Panc1 (cell line): ENCODE measurements at regions not wholly inside any gene's neighbourhood (a gene's known extent, or its start where the extent isn't known, plus 50 kb on each side); places are given as distances from the start of the nearest gene placed in this dataset.

Experiments
- ATAC-seq: fragments of 200-7000 bp; cut with Tn5 transposase; 2 replicates; pipeline ENCODE4 v1.9.1; 2020; ENCODE audit warnings: mild to moderate bottlenecking, moderate library complexity
- BruUV-seq: library from RNA; stranded (reverse); fragments of 400-500 nt; replicated peaks from 2 replicates; lab custom pipeline; 2021; lab: Mats Ljungman, UMichigan
- CTCF ChIA-PET: fragments of 300-600 bp; sonication (Branson Sonifier 250); formaldehyde crosslinking; loops from one replicate; lab custom pipeline; 2022; ENCODE audit warnings: antibody characterized with exemption; lab: Charles Lee
- POLR2A ChIA-PET: fragments of 300-600 bp; sonication (Branson Sonifier 250); formaldehyde crosslinking; loops from one replicate; lab custom pipeline; 2022; ENCODE audit warnings: antibody characterized with exemption; lab: Charles Lee
- DNase-seq: peaks from one replicate; pipeline ENCODE4 v3.0.0-alpha.2; 2010; ENCODE audit warnings: low read depth, low spot score
- H3K27ac ChIP-seq: 2 replicates; pipeline ENCODE4 v1.5.1; 2011; ENCODE audit warnings: mild to moderate bottlenecking, low read length, inconsistent platforms
- H3K27me3 ChIP-seq: fragments of 200-500 bp; sonication (Bioruptor generic); 2 replicates; pipeline ENCODE4 v1.6.0; 2014; ENCODE audit warnings: low read length, inconsistent platforms; ENCODE audit not compliant: control insufficient read depth, insufficient read depth
- H3K36me3 ChIP-seq: fragments of 200-500 bp; sonication (Bioruptor generic); 2 replicates; pipeline ENCODE4 v1.5.1; 2014; ENCODE audit warnings: inconsistent platforms, mild to moderate bottlenecking, low read length, moderate library complexity; ENCODE audit not compliant: control insufficient read depth, insufficient read depth
- H3K4me1 ChIP-seq: 2 replicates; pipeline ENCODE4 v1.5.1; 2011; ENCODE audit warnings: inconsistent platforms, mild to moderate bottlenecking, low read length, moderate library complexity; ENCODE audit not compliant: control insufficient read depth, insufficient read depth
- H3K4me3 ChIP-seq, 2 experiments: 2 replicates each; pipeline ENCODE4 v1.5.1; 2011 to 2012; ENCODE audit warnings: low read depth in 2 of 2, low read length in 2 of 2, mild to moderate bottlenecking in 2 of 2, inconsistent platforms in 1 of 2, moderate library complexity in 1 of 2
- H3K9me3 ChIP-seq: fragments of 200-500 bp; sonication (Bioruptor generic); 2 replicates; pipeline ENCODE4 v1.5.1; 2014; ENCODE audit warnings: low read depth, mild to moderate bottlenecking, inconsistent platforms, low read length, moderate library complexity; ENCODE audit not compliant: control insufficient read depth, insufficient read depth
- CTCF ChIP-seq: fragments of 450-650 bp; IDR thresholded peaks from 2 replicates; pipeline ENCODE4 v1.5.1; 2017; ENCODE audit warnings: mild to moderate bottlenecking
- POLR2AphosphoS5 ChIP-seq: IDR thresholded peaks from 2 replicates; pipeline ENCODE4 v1.6.1; 2012; ENCODE audit warnings: mild to moderate bottlenecking, low read depth, low read length, moderate library complexity
- REST ChIP-seq, 2 experiments: IDR thresholded peaks; 2 replicates each; pipeline ENCODE4 v1.6.1; 2011 to 2012; ENCODE audit warnings: low read depth in 2 of 2, control low read depth in 1 of 2, low read length in 1 of 2, mild to moderate bottlenecking in 1 of 2, moderate library complexity in 1 of 2; ENCODE audit not compliant: insufficient read depth in 1 of 2
- SIN3A ChIP-seq: IDR thresholded peaks from 2 replicates; pipeline ENCODE4 v1.6.1; 2012; ENCODE audit warnings: low read depth, mild to moderate bottlenecking, low read length, moderate library complexity, borderline replicate concordance; ENCODE audit not compliant: insufficient read depth
- TCF7L2 ChIP-seq: IDR thresholded peaks from 2 replicates; pipeline ENCODE4 v1.6.1; 2011; ENCODE audit warnings: mild to moderate bottlenecking, low read depth, low read length, inconsistent platforms
- in situ Hi-C: cut with HindIII; loops from 2 replicates; pipeline ENCODE4 v1.10.0; 2016; ENCODE audit warnings: low sequenced_read_pairs, low pct_unique_long_range_greater_than_20kb
- intact Hi-C: fragments of 100-400 bp; cut with micrococcal nuclease; formaldehyde crosslinking; loops from one replicate; pipeline ENCODE4 v1.10.0; 2022; ENCODE audit not compliant: unreplicated experiment

GRCh38 chr3:73786998-73787397 is 162.3 kb upstream of the PDZRN3 start:
- no peaks in the 10 kb centered on the region for H3K27me3 ChIP-seq
- TF ChIP-seq POLR2AphosphoS5 (no peak), TCF7L2 (no peak), REST (IDR thresholded peaks at IDR 0.05; ENCODE audit: insufficient read depth in 1 of 2, low read depth in 2 of 2, low read length in 1 of 2) (no peak), CTCF (no peak), SIN3A (no peak)
- CTCF ChIA-PET, result no interaction called here
- no peak overlapping the region for H3K4me3 ChIP-seq
- intact Hi-C loops, result no loop called here
- ATAC-seq (no peak), DNase-seq (no peak)
- H3K27ac ChIP-seq, result no peak overlapping the region
- H3K36me3 ChIP-seq, result no peaks in the 10 kb centered on the region
- POLR2A ChIA-PET, result no interaction called here
- H3K9me3 ChIP-seq, result no peaks in the 10 kb centered on the region
- BruUV-seq, result no TSS peak
- in situ Hi-C loops, result no loop called here
- H3K4me1 ChIP-seq, result no peaks in the 10 kb centered on the region

- ATAC-seq (no peak), DNase-seq (peak; percentile 15)
- Histone ChIP-seq H3K9me3 (no peaks in the 10 kb centered on the region), H3K27ac (no peak overlapping the region), H3K4me1 (no peaks in the 10 kb centered on the region), H3K27me3 (no peaks in the 10 kb centered on the region), H3K36me3 (no peaks in the 10 kb centered on the region), H3K4me3 (no peak overlapping the region)
- intact Hi-C loops, result no loop called here
- ChIA-PET CTCF (no interaction called here), POLR2A (no interaction called here)
- in situ Hi-C loops, result no loop called here
- TF ChIP-seq REST (IDR thresholded peaks at IDR 0.05; ENCODE audit: insufficient read depth in 1 of 2, low read depth in 2 of 2, low read length in 1 of 2) (no peak), POLR2AphosphoS5 (no peak), SIN3A (no peak), TCF7L2 (no peak), CTCF (no peak)
- no TSS peak for BruUV-seq
Observed at GRCh38 chr3:73786321-73786807, 161.6 kb upstream of the PDZRN3 start.
